K562 (cell line): ENCODE measurements at regions not wholly inside any gene's neighbourhood (a gene's known extent, or its start where the extent isn't known, plus 50 kb on each side); places are given as distances from the start of the nearest gene placed in this dataset.

Experiments
- ATAC-seq: fragments of 200-7000 bp; cut with Tn5 transposase; 3 replicates; pipeline ENCODE4 v1.9.1; 2020; ENCODE audit warnings: moderate library complexity
- BruUV-seq: library from RNA; stranded (reverse); fragments of 400-500 nt; replicated peaks from 2 replicates; lab custom pipeline; 2021; lab: Mats Ljungman, UMichigan
- CTCF ChIA-PET: fragments of 300-600 bp; formaldehyde crosslinking; extraction: SDS; loops from one replicate; lab custom pipeline; 2021; ENCODE audit warnings: low intra/inter-chr PET ratio; lab: Yijun Ruan, JAX
- POLR2A ChIA-PET: fragments of 300-600, 350-650 bp; sonication (Branson Sonifier 250); formaldehyde crosslinking; extraction: SDS; loops from one replicate; lab custom pipeline; 2021; ENCODE audit warnings: antibody characterized with exemption, inconsistent platforms; lab: Yijun Ruan, JAX
- DNase-seq, 4 experiments: peaks; one replicate each; pipeline versions ENCODE4 v3.0.0 to v3.0.0-alpha.2; 2011 to 2018; ENCODE audit warnings: low spot score in 3 of 4, mixed read lengths in 3 of 4; ENCODE audit errors: extremely low read depth in 1 of 4
- FAIRE-seq: peaks from 2 replicates; lab custom pipeline; 2011; peaks lifted over from hg19 to GRCh38; lab: Jason Lieb, UNC
- H2AFZ ChIP-seq: 2 replicates; pipeline ENCODE4 v1.6.0; 2011; ENCODE audit warnings: low read depth, low read length, control low read depth, inconsistent platforms
- H3K27ac ChIP-seq: fragments of 200-600 bp; 3 replicates; pipeline ENCODE4 v1.8.0; 2011; ENCODE audit warnings: low read depth, mild to moderate bottlenecking, control low read depth, inconsistent platforms, low read length, moderate library complexity, mixed read lengths; ENCODE audit errors: extremely low read depth
- H3K27me3 ChIP-seq, 2 experiments: fragments of 300-600 bp in 1 of 2; 2 replicates in 1 of 2; 3 replicates in 1 of 2; pipeline versions ENCODE4 v1.6.0 to v1.8.0; 2011; ENCODE audit warnings: inconsistent platforms in 2 of 2, low read length in 2 of 2, mild to moderate bottlenecking in 1 of 2, mixed read lengths in 1 of 2, moderate library complexity in 1 of 2; ENCODE audit not compliant: control insufficient read depth in 2 of 2, insufficient read depth in 2 of 2
- H3K36me3 ChIP-seq: fragments of 300-600 bp; 3 replicates; pipeline ENCODE4 v1.8.0; 2011; ENCODE audit warnings: mild to moderate bottlenecking, low read length, inconsistent platforms; ENCODE audit not compliant: control insufficient read depth, insufficient read depth
- H3K4me1 ChIP-seq, 2 experiments: fragments of 200-600 bp in 1 of 2; replicated peaks in 1 of 2; 2 replicates in 1 of 2; 3 replicates in 1 of 2; pipeline versions ENCODE4 v1.5.1 to v1.8.0; 2011; ENCODE audit warnings: inconsistent platforms in 2 of 2, low read length in 2 of 2, mild to moderate bottlenecking in 1 of 2, mixed read lengths in 1 of 2, moderate library complexity in 1 of 2; ENCODE audit not compliant: control insufficient read depth in 2 of 2, insufficient read depth in 2 of 2
- H3K4me2 ChIP-seq: 2 replicates; pipeline ENCODE4 v1.6.1; 2011; ENCODE audit warnings: low read length, control low read depth, inconsistent platforms, mixed read lengths; ENCODE audit not compliant: insufficient read depth
- H3K4me3 ChIP-seq: fragments of 200-600 bp; sonication (generic), shearing (Covaris generic); 2 replicates; pipeline ENCODE4 v1.5.1; 2016; ENCODE audit warnings: control low read depth, inconsistent platforms
- H3K79me2 ChIP-seq: fragments of 200-600 bp; 3 replicates; pipeline ENCODE4 v1.8.0; 2011; ENCODE audit warnings: low read length, inconsistent platforms; ENCODE audit not compliant: control insufficient read depth, insufficient read depth
- H3K9ac ChIP-seq, 2 experiments: 2 replicates each; pipeline versions ENCODE4 v1.6.0 to v1.6.1; 2011; ENCODE audit warnings: low read depth in 2 of 2, low read length in 2 of 2, control low read depth in 1 of 2, inconsistent platforms in 1 of 2, mild to moderate bottlenecking in 1 of 2, mixed read lengths in 1 of 2; ENCODE audit not compliant: insufficient read depth in 1 of 2
- H3K9me1 ChIP-seq: one replicate; pipeline ENCODE4 v1.6.0; 2011; ENCODE audit warnings: inconsistent platforms, mild to moderate bottlenecking, low read length, moderate library complexity; ENCODE audit not compliant: control insufficient read depth, insufficient read depth
- H3K9me3 ChIP-seq: replicated peaks from 2 replicates; pipeline ENCODE4 v1.5.1; 2011; ENCODE audit warnings: low read depth, low read length, inconsistent platforms; ENCODE audit not compliant: control insufficient read depth, insufficient read depth
- H4K20me1 ChIP-seq: replicated peaks from 2 replicates; pipeline ENCODE4 v1.6.1; 2011; ENCODE audit warnings: low read length, inconsistent platforms, mixed read lengths; ENCODE audit not compliant: control insufficient read depth, insufficient read depth
- HIVEP1 ChIP-seq: fragments of 250-450 bp; sonication (Bioruptor Pico); IDR thresholded peaks from 2 replicates; pipeline ENCODE4 v1.4.0; 2020; ENCODE audit warnings: mild to moderate bottlenecking
- KDM1A ChIP-seq, 2 experiments: fragments of 450-650 bp; IDR thresholded peaks; 2 replicates each; pipeline ENCODE4 v1.6.1; 2016; ENCODE audit warnings: mild to moderate bottlenecking in 2 of 2
- NR4A1 ChIP-seq, 2 experiments: fragments of 250-450 bp in 1 of 2; fragments of 450-650 bp in 1 of 2; sonication (Bioruptor Pico) in 1 of 2; IDR thresholded peaks; 2 replicates each; pipeline versions ENCODE4 v1.4.0 to v1.6.1; 2016 to 2020; ENCODE audit warnings: mild to moderate bottlenecking in 2 of 2, missing compliant biosample characterization in 1 of 2, missing genetic modification characterization in 1 of 2, moderate library complexity in 1 of 2
- POU5F1 ChIP-seq: fragments of 150-350 bp; IDR thresholded peaks from 2 replicates; pipeline ENCODE4 v1.6.1; 2014; ENCODE audit warnings: borderline replicate concordance, low read length, low read depth, mild to moderate bottlenecking; ENCODE audit not compliant: partially characterized antibody
- ZNF707 ChIP-seq: fragments of 250-450 bp; sonication (Bioruptor Pico); conservative IDR thresholded peaks from 2 replicates; pipeline ENCODE4 v1.8.0; 2022; ENCODE audit warnings: inconsistent platforms, mild to moderate bottlenecking, moderate library complexity
- WGBS: fragments of 100-300 bp; shearing (Covaris generic); methylation state at CpG from one replicate; pipeline ENCODE4 v1.1.6; 2016; ENCODE audit warnings: low coverage, mixed read lengths; ENCODE audit not compliant: insufficient coverage; ENCODE audit errors: missing lambda C conversion rate; 5-methylcytosine and 5-hydroxymethylcytosine counted together
- in situ Hi-C: fragments of 300-500 bp; cut with MboI; formaldehyde crosslinking; loops from 4 replicates; pipeline ENCODE4 v1.15.0; 2018; ENCODE audit warnings: inconsistent platforms, mixed read lengths
- intact Hi-C: fragments of 100-400 bp; cut with micrococcal nuclease; formaldehyde crosslinking; loops from 2 replicates; pipeline ENCODE4 v1.14.2; 2022
- TF ChIP-seq, protein P1 (sequence below): fragments of 250-450 bp; sonication (Bioruptor Pico); IDR thresholded peaks from 2 replicates; pipeline ENCODE4 v1.5.1; 2021; ENCODE audit warnings: mild to moderate bottlenecking
- TF ChIP-seq, protein P2 (sequence below): fragments of 450-650 bp; IDR thresholded peaks from 2 replicates; pipeline ENCODE4 v1.6.1; 2016; ENCODE audit warnings: low read depth

DNA sequence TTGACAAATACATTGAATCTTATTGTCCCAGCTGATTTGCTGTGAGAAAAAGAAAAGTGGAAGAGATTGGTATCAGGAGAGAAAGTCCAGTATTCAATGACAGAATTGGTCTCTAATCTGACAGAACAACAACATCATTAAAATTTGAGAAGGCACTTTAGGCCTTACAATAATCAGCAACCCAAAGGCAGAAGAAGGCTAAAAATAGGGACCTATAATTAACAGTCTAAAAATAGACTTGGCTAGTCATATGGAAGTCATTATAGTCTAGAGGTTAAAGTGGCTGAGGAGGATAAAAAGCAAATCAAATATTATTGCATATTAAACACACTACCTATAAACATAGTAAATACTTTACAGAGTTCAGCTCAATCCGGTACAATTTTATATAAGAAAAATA lies 393.6 kb upstream of the JAG1 start:
- WGBS, result 0% methylated on average over 1 of the region's 1 CpG
- POLR2A ChIA-PET, result no interaction called here
- FAIRE-seq, result no peak
- TF ChIP-seq KDM1A (IDR thresholded peaks at IDR 0.05) (no peak), HIVEP1 (no peak), NR4A1 (CRISPR knock-in tag; IDR thresholded peaks at IDR 0.05) (no peak), NR4A1 (tag; IDR thresholded peaks at IDR 0.05) (no peak)
- TF ChIP-seq, protein P1, sequence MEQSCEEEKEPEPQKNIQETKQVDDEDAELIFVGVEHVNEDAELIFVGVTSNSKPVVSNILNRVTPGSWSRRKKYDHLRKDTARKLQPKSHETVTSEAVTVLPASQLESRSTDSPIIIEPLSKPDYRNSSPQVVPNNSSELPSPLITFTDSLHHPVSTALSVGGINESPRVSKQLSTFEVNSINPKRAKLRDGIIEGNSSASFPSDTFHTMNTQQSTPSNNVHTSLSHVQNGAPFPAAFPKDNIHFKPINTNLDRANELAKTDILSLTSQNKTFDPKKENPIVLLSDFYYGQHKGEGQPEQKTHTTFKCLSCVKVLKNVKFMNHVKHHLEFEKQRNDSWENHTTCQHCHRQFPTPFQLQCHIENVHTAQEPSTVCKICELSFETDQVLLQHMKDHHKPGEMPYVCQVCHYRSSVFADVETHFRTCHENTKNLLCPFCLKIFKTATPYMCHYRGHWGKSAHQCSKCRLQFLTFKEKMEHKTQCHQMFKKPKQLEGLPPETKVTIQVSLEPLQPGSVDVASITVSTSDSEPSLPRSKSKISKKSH, result no peak
- TF ChIP-seq, all 486 proteins: peak for 0
- Histone ChIP-seq H3K4me1 (no peaks in the 10 kb centered on the region), H3K9me1 (no peaks in the 10 kb centered on the region), H3K79me2 (no peaks in the 10 kb centered on the region), H3K4me3 (no peak overlapping the region), H3K27ac (no peak overlapping the region), H3K36me3 (no peaks in the 10 kb centered on the region), H3K27me3 (no peaks in the 10 kb centered on the region), H4K20me1 (no peaks in the 10 kb centered on the region), H3K9me3 (no peaks in the 10 kb centered on the region), H2AFZ (no peak overlapping the region), H3K4me2 (no peak overlapping the region), H3K9ac (no peak overlapping the region)
- intact Hi-C loops (no loop called here), in situ Hi-C loops (no loop called here)
- BruUV-seq, result no TSS peak
- ATAC-seq (no peak), DNase-seq (no peak)
- CTCF ChIA-PET, result no interaction called here

- no peak overlapping the region for H3K9ac ChIP-seq
- H3K9me3 ChIP-seq, result no peaks in the 10 kb centered on the region
- in situ Hi-C loops, result no loop called here
- no peak overlapping the region for H3K4me3 ChIP-seq
- ATAC-seq, result no peak
- no TSS peak for BruUV-seq
- ChIA-PET CTCF (no interaction called here), POLR2A (no interaction called here)
- H3K79me2 ChIP-seq, result no peaks in the 10 kb centered on the region
- no peaks in the 10 kb centered on the region for H4K20me1 ChIP-seq
- FAIRE-seq, result no peak
- no peak overlapping the region for H2AFZ ChIP-seq
- WGBS, result 0% methylated on average over 1 of the region's 1 CpG
- H3K9me1 ChIP-seq, result no peaks in the 10 kb centered on the region
- no peak overlapping the region for H3K27ac ChIP-seq
- DNase-seq, result no peak
- intact Hi-C loops, result no loop called here
- H3K36me3 ChIP-seq, result no peaks in the 10 kb centered on the region
- no peaks in the 10 kb centered on the region for H3K4me1 ChIP-seq
- H3K27me3 ChIP-seq, result no peaks in the 10 kb centered on the region
- no peak overlapping the region for H3K4me2 ChIP-seq
- TF ChIP-seq, protein P2, sequence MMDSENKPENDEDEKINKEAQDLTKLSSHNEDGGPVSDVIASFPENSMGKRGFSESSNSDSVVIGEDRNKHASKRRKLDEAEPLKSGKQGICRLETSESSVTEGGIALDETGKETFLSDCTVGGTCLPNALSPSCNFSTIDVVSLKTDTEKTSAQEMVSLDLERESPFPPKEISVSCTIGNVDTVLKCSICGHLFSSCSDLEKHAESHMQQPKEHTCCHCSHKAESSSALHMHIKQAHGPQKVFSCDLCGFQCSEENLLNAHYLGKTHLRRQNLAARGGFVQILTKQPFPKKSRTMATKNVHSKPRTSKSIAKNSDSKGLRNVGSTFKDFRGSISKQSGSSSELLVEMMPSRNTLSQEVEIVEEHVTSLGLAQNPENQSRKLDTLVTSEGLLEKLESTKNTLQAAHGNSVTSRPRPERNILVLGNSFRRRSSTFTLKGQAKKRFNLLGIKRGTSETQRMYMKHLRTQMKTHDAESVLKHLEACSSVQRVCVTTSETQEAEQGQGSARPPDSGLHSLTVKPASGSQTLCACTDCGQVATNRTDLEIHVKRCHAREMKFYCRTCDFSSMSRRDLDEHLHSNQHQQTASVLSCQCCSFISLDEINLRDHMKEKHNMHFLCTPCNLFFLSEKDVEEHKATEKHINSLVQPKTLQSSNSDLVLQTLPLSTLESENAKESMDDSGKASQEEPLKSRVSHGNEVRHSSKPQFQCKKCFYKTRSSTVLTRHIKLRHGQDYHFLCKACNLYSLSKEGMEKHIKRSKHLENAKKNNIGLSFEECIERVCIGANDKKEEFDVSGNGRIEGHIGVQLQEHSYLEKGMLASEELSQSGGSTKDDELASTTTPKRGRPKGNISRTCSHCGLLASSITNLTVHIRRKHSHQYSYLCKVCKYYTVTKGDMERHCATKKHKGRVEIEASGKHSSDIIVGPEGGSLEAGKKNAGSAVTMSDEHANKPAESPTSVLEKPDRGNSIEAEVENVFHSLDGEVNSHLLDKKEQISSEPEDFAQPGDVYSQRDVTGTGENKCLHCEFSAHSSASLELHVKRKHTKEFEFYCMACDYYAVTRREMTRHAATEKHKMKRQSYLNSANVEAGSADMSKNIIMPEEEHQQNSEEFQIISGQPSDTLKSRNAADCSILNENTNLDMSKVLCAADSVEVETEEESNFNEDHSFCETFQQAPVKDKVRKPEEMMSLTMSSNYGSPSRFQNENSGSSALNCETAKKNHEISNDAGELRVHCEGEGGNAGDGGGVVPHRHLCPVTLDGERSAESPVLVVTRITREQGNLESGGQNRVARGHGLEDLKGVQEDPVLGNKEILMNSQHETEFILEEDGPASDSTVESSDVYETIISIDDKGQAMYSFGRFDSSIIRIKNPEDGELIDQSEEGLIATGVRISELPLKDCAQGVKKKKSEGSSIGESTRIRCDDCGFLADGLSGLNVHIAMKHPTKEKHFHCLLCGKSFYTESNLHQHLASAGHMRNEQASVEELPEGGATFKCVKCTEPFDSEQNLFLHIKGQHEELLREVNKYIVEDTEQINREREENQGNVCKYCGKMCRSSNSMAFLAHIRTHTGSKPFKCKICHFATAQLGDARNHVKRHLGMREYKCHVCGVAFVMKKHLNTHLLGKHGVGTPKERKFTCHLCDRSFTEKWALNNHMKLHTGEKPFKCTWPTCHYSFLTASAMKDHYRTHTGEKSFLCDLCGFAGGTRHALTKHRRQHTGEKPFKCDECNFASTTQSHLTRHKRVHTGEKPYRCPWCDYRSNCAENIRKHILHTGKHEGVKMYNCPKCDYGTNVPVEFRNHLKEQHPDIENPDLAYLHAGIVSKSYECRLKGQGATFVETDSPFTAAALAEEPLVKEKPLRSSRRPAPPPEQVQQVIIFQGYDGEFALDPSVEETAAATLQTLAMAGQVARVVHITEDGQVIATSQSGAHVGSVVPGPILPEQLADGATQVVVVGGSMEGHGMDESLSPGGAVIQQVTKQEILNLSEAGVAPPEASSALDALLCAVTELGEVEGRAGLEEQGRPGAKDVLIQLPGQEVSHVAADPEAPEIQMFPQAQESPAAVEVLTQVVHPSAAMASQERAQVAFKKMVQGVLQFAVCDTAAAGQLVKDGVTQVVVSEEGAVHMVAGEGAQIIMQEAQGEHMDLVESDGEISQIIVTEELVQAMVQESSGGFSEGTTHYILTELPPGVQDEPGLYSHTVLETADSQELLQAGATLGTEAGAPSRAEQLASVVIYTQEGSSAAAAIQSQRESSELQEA, result no peak
- TF ChIP-seq POU5F1 (no peak), ZNF707 (CRISPR knock-in tag) (no peak)
Observed at GRCh38 chr20:11072982-11073381, 399.2 kb upstream of the JAG1 start.
